ENCODE measurements at regions not wholly inside any gene's neighbourhood (a gene's known extent, or its start where the extent isn't known, plus 50 kb on each side); places are given as distances from the start of the nearest gene placed in this dataset.

- TF ChIP-seq EP300 (IDR thresholded peaks at IDR 0.05; ENCODE audit: borderline replicate concordance in 1 of 2, low read depth in 1 of 2, low read length in 1 of 2): no peak
- TF ChIP-seq ZBTB33 (IDR thresholded peaks at IDR 0.05; ENCODE audit: borderline replicate concordance, low read depth): no peak
These were observed 63.0 kb upstream of the CDK20 start for GRCh38 chr9:88037285-88037845.

All from SK-N-SH (cell line).